LNCaP clone FGC (cell line): ENCODE measurements at regions not wholly inside any gene's neighbourhood (a gene's known extent, or its start where the extent isn't known, plus 50 kb on each side); places are given as distances from the start of the nearest gene placed in this dataset.
"Not testable (repeated sequence)": the region's sequence is repeated elsewhere in the genome, so short reads cannot be mapped to it uniquely, and the experiment has no call there.

Experiments
- DNase-seq: peaks from one replicate; pipeline ENCODE4 v3.0.0-alpha.2; 2011; ENCODE audit warnings: low read depth
- H3K4me3 ChIP-seq: 2 replicates; pipeline ENCODE4 v1.5.1; 2011; ENCODE audit warnings: mild to moderate bottlenecking, low read depth, low read length, control low read depth
- TF ChIP-seq, protein P1 (sequence below): IDR thresholded peaks from 2 replicates; pipeline ENCODE4 v1.5.1; 2012; ENCODE audit warnings: mild to moderate bottlenecking; ENCODE audit not compliant: control insufficient read depth, insufficient read depth; ENCODE audit errors: extremely low read depth

DNA sequence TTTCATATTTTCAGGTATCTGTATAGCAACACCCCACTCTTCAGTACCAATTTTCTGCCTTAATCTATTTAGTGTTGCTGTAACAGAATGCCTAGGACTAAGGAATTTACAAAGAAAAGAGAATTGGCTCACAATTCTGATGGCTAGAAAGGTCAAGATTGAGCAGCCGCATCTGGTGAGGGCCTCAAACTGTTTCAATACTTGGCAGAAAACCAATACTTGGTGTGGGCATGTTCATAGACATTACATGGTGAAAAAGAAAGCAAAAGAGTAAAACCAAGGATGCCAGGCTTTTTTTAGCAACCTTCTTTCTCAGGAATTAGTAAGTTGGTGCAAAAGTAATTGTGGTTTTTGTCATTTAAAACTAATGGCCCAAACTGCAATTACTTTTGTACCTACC, 1041.1 kb upstream of the CDH6 start:
- DNase-seq: no peak
- H3K4me3 ChIP-seq: no peak overlapping the region
- TF ChIP-seq, protein P1, sequence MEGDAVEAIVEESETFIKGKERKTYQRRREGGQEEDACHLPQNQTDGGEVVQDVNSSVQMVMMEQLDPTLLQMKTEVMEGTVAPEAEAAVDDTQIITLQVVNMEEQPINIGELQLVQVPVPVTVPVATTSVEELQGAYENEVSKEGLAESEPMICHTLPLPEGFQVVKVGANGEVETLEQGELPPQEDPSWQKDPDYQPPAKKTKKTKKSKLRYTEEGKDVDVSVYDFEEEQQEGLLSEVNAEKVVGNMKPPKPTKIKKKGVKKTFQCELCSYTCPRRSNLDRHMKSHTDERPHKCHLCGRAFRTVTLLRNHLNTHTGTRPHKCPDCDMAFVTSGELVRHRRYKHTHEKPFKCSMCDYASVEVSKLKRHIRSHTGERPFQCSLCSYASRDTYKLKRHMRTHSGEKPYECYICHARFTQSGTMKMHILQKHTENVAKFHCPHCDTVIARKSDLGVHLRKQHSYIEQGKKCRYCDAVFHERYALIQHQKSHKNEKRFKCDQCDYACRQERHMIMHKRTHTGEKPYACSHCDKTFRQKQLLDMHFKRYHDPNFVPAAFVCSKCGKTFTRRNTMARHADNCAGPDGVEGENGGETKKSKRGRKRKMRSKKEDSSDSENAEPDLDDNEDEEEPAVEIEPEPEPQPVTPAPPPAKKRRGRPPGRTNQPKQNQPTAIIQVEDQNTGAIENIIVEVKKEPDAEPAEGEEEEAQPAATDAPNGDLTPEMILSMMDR: no peak

DNA sequence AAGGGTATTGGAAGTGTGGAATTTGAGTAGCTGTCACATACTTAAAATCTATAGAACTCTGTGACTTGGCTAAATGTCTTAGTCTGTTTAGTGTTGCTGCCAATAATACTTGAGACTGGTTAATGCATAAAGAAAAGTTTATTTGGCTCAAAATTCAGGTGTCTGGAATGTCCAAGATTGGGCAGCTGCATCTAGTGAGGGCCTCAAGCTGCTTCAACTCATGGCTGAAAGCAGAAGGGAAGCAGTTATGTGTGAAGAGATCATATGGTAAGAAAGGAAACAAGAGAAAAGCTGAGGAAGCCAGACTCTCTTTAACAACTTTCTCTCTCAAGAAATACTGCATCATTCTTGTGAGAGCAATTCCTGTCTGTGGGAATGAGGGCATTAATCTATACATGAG, 1043.3 kb upstream of the CDH6 start:
- no peak overlapping the region for H3K4me3 ChIP-seq
- TF ChIP-seq, protein P1: no peak
- no peak for DNase-seq

DNA sequence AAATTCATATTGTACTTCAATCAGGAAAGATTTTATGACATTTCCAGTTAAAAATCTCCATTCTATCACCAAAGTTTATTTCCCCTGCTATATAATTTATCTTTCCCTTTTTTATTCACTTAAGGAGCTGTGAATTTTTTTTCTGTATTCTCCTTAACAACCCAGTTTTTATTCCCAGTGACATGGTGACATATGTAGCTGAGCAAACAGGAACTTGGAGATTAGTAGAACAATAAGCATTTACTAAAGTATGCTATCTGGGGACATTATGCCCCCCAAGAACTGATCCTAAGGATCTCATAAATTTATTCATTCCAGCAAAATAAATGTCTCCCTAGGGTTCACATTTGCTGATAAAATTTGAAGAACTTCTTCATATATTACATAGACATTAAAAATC, 1044.0 kb upstream of the CDH6 start:
- no peak overlapping the region for H3K4me3 ChIP-seq
- TF ChIP-seq, protein P1: no peak
- DNase-seq: no peak

DNA sequence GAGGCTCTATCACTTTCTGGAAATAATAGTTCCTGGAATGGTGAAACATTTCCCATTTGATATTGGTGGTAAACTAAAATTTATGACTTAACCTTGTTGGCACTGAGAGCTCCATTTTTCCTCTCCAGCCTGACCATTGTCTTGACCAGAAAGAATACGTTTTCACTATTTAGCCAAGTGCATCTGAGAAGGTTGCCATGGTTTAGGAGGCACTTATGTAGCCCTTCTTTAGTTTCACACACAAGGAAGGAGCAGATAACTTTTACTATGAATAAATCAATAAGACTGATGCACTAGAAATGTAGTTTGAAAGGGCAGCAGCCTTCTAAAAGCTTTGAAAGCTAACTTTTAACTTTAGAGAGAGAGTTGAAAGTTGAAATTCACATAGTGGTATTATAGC, 1045.5 kb upstream of the CDH6 start:
- DNase-seq: no peak
- H3K4me3 ChIP-seq: no peak overlapping the region
- TF ChIP-seq, protein P1: no peak

DNA sequence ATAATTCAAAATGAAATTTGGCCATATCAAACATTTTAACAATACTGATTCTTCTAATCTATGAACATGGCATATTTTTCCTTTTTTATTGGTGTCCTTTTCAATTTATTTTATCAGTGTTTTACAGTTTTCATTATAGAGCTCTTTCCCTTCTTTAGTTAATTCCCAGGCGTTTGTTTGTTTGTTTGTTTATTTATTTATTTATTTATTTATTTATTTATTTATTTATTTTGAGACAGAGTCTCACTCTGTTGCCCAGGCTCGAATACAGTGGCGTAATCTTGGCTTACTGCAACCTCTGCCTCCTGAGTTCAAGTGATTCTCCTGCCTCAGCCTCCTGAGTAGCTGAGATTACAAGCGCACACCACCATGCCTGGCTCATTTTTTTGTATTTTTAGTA, 1049.4 kb upstream of the CDH6 start:
- H3K4me3 ChIP-seq, DNase-seq: not testable (repeated sequence)

DNA sequence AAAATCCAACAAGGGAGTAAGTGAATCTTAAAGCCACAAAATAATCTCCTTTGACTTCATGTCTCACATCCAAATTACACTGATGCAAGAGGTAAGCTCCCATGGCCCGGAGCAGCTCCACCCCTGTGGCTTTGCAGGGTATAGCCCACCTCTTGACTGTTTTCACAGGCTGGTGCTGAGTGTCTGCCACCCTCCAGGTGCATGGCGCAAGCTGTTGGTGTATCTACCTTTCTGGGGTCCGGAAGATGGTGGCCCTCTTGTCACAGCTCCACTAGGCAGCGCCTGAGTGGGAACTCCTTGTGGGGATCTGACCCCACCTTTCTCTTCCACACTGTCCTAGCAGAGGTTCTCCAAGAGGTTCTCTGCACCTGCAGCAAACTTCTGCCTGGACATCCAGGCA, 1051.1 kb upstream of the CDH6 start:
- no peak overlapping the region for H3K4me3 ChIP-seq
- DNase-seq: no peak
- TF ChIP-seq, protein P1: no peak

DNA sequence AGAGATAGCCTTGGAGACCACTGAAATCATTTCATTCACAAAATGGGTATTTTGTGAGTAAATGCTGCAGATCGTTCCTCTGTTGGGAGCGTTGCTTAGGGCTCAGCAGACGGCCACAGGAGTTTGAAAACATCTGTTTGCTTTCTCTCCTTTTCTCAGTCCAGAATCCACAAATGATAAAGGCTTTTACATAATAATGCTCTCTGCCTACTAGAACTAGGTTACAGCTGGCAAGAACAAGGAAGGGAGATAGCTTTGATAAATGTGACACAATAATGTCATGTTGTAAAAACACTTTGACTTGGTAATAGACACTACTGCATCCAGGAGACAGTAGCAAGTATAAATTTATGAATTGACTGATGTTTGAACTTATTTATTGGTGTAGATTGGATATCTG, 1072.4 kb upstream of the CDH6 start:
- H3K4me3 ChIP-seq: no peak overlapping the region
- TF ChIP-seq, protein P1: no peak
- DNase-seq: no peak

DNA sequence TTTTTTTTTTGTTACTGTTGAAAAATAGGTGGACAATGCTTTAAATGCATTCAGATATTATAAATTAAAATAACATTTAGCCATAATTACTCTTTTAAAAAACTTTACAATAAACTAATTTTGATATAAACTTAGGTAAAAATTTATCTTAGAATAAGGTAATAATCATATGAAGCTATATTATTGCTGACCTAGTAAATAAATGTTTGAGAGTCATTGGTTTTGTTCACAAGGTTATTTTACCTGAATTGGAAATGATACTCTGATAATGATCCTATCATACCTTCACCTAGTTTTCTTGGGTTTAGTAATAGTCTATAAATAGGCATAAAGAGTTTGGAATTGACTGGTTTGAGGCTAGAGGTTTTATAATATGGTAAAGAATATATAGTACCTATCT, 1076.4 kb upstream of the CDH6 start:
- TF ChIP-seq, protein P1: no peak
- H3K4me3 ChIP-seq: no peak overlapping the region
- no peak for DNase-seq
